DND-41 (cell line): ENCODE measurements at regions not wholly inside any gene's neighbourhood (a gene's known extent, or its start where the extent isn't known, plus 50 kb on each side); places are given as distances from the start of the nearest gene placed in this dataset.

ENCODE experiments used
- ATAC-seq: fragments of 200-7000 bp; cut with Tn5 transposase; 3 replicates; pipeline ENCODE4 v1.9.1; 2021; ENCODE audit warnings: low read depth; ENCODE audit not compliant: insufficient read depth
- DNase-seq: peaks from one replicate; pipeline ENCODE4 v3.0.0-alpha.2; 2020
- H2AFZ ChIP-seq: 2 replicates; pipeline ENCODE4 v1.6.0; 2012; ENCODE audit warnings: low read depth, low read length
- H3K27ac ChIP-seq: 2 replicates; pipeline ENCODE4 v1.5.1; 2012; ENCODE audit warnings: low read length, inconsistent platforms
- H3K27me3 ChIP-seq: fragments of 200-600 bp; sonication (generic); 2 replicates; pipeline ENCODE4 v1.6.0; 2012; ENCODE audit warnings: low read length, mild to moderate bottlenecking, inconsistent platforms; ENCODE audit not compliant: insufficient read depth, poor library complexity
- H3K36me3 ChIP-seq: 2 replicates; pipeline ENCODE4 v1.5.1; 2012; ENCODE audit warnings: low read length, inconsistent platforms; ENCODE audit not compliant: insufficient read depth
- H3K4me1 ChIP-seq: 2 replicates; pipeline ENCODE4 v1.5.1; 2012; ENCODE audit warnings: mild to moderate bottlenecking, low read length; ENCODE audit not compliant: insufficient read depth
- H3K4me2 ChIP-seq: 2 replicates; pipeline ENCODE4 v1.6.0; 2012; ENCODE audit warnings: mild to moderate bottlenecking, moderate library complexity, low read length, inconsistent platforms; ENCODE audit not compliant: insufficient read depth
- H3K4me3 ChIP-seq, 2 experiments: fragments of 200-600 bp in 1 of 2; shearing (Covaris generic) in 1 of 2; 2 replicates each; pipeline ENCODE4 v1.5.1; 2012 to 2016; ENCODE audit warnings: inconsistent platforms in 2 of 2, low read length in 2 of 2, mild to moderate bottlenecking in 2 of 2, low read depth in 1 of 2, moderate library complexity in 1 of 2
- H3K79me2 ChIP-seq: 2 replicates; pipeline ENCODE4 v1.6.0; 2012; ENCODE audit warnings: low read length, inconsistent platforms; ENCODE audit not compliant: insufficient read depth
- H3K9ac ChIP-seq: 2 replicates; pipeline ENCODE4 v1.6.0; 2012; ENCODE audit warnings: low read depth, mild to moderate bottlenecking, inconsistent platforms, low read length, moderate library complexity
- H3K9me3 ChIP-seq: 2 replicates; pipeline ENCODE4 v1.5.1; 2012; ENCODE audit warnings: low read length, moderate library complexity, mild to moderate bottlenecking, inconsistent platforms; ENCODE audit not compliant: insufficient read depth, severe bottlenecking
- H4K20me1 ChIP-seq: 2 replicates; pipeline ENCODE4 v1.6.0; 2012; ENCODE audit warnings: low read length; ENCODE audit not compliant: insufficient read depth
- EZH2 ChIP-seq: IDR thresholded peaks from 3 replicates; pipeline ENCODE4 v1.6.1; 2012; ENCODE audit warnings: borderline replicate concordance, low read depth, mild to moderate bottlenecking, moderate library complexity, low read length, inconsistent platforms; ENCODE audit not compliant: severe bottlenecking
- TF ChIP-seq, protein P1 (sequence below): IDR thresholded peaks from 2 replicates; pipeline ENCODE4 v1.5.1; 2012; ENCODE audit warnings: borderline replicate concordance, low read length, moderate library complexity, mild to moderate bottlenecking; ENCODE audit not compliant: poor library complexity, severe bottlenecking; ENCODE audit errors: extremely low read depth

DNA sequence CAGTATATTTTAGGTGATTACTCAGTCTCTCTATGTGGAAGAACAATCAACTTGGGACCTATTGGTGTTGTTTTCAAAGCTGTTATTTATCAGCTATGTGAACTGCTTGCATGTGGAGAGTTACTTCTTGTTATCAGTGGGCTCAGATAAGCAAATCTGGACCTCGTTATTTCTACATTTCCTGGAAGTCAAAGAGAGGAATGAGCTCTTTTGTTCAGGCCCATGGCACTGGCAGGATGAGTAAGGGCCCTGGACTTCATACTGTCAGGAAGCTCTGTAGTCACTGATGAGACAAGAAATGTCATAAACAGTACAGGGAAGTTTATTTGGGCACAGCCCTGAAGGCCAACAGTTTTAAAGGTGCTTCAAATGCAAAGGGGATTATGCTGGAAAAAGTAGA lies 760.6 kb upstream of the EPHA5 start:
- Histone ChIP-seq H2AFZ (no peak overlapping the region), H3K36me3 (no peaks in the 10 kb centered on the region), H3K9me3 (no peaks in the 10 kb centered on the region), H3K4me1 (no peaks in the 10 kb centered on the region), H3K4me2 (no peak overlapping the region), H3K27ac (no peak overlapping the region), H3K27me3 (no peaks in the 10 kb centered on the region), H4K20me1 (no peaks in the 10 kb centered on the region), H3K4me3 (no peak overlapping the region), H3K79me2 (no peaks in the 10 kb centered on the region), H3K9ac (no peak overlapping the region)
- no peak for ATAC-seq
- DNase-seq: no peak
- TF ChIP-seq, protein P1, sequence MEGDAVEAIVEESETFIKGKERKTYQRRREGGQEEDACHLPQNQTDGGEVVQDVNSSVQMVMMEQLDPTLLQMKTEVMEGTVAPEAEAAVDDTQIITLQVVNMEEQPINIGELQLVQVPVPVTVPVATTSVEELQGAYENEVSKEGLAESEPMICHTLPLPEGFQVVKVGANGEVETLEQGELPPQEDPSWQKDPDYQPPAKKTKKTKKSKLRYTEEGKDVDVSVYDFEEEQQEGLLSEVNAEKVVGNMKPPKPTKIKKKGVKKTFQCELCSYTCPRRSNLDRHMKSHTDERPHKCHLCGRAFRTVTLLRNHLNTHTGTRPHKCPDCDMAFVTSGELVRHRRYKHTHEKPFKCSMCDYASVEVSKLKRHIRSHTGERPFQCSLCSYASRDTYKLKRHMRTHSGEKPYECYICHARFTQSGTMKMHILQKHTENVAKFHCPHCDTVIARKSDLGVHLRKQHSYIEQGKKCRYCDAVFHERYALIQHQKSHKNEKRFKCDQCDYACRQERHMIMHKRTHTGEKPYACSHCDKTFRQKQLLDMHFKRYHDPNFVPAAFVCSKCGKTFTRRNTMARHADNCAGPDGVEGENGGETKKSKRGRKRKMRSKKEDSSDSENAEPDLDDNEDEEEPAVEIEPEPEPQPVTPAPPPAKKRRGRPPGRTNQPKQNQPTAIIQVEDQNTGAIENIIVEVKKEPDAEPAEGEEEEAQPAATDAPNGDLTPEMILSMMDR: no peak
- TF ChIP-seq EZH2: no peak

DNA sequence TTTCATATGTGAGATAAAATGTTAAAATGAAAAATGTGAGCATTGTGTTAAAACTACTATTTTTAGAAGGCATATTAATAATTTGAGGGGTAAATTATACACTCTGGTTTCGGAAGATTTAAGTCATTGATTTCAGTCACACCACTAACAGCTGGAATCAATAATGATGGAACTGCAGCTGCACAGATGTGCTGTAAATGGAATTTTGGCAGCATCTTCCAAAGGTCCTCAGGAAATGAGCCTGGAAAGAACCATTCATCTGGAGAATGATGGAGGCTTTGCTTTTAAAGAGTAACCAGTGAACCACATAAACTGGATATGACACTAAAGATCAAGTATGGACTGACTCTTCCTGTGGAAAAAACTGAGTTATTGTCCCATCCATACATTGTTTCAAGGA lies 759.0 kb upstream of the EPHA5 start:
- no peaks in the 10 kb centered on the region for H3K36me3 ChIP-seq
- no peak overlapping the region for H3K4me2 ChIP-seq
- ATAC-seq: no peak
- no peak overlapping the region for H3K27ac ChIP-seq
- H3K27me3 ChIP-seq: no peaks in the 10 kb centered on the region
- H2AFZ ChIP-seq: no peak overlapping the region
- H3K4me1 ChIP-seq: no peaks in the 10 kb centered on the region
- H4K20me1 ChIP-seq: no peaks in the 10 kb centered on the region
- no peak overlapping the region for H3K9ac ChIP-seq
- DNase-seq: no peak
- no peak for TF ChIP-seq EZH2
- no peaks in the 10 kb centered on the region for H3K9me3 ChIP-seq
- no peak overlapping the region for H3K4me3 ChIP-seq
- no peaks in the 10 kb centered on the region for H3K79me2 ChIP-seq

DNA sequence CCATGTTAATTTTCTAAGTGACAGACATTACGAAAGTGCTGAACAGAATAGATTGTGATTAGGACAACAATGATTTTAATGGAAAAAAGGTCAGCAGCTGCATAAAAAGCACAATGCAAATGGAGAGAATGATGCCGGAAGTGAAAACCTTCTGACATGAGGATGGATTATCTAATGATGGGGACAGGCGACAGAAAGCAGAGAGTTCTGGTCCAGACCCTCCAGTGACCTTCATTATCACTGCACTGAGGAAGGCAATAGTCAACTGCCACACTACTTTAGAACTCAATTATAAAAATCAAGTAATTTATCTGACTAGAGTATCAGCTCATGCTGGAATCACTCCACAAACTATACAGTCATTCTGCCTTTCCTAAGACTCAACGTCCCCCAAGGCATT lies 746.1 kb upstream of the EPHA5 start:
- Histone ChIP-seq H3K27ac (no peak overlapping the region), H3K4me2 (no peak overlapping the region), H3K4me3 (no peak overlapping the region), H3K79me2 (no peaks in the 10 kb centered on the region), H3K36me3 (no peaks in the 10 kb centered on the region), H3K9me3 (no peaks in the 10 kb centered on the region), H3K4me1 (no peaks in the 10 kb centered on the region), H4K20me1 (no peaks in the 10 kb centered on the region), H3K9ac (no peak overlapping the region), H2AFZ (no peak overlapping the region), H3K27me3 (no peaks in the 10 kb centered on the region)
- ATAC-seq: no peak
- no peak for TF ChIP-seq EZH2
- TF ChIP-seq, protein P1: no peak
- no peak for DNase-seq

DNA sequence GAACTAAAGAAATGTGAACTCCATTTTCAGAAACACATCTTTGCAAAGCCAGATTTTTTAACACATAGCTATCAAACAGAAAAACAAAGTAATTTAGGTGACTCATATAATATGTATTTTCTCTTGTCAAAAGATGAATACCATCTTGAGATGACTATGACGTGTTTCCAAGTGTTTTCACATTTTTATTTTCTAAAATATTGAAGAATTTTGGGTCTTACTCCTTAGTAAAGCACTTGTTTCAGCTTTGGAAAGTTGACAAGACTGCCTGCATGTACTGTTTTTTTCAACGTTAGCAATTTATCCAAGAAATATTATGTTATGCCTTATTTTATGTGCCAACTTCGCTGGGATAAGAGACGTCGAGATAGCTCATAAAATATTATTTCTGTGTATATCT lies 733.9 kb upstream of the EPHA5 start:
- no peak for TF ChIP-seq EZH2
- TF ChIP-seq, protein P1: no peak
- no peaks in the 10 kb centered on the region for H3K27me3 ChIP-seq
- DNase-seq (no peak), ATAC-seq (no peak)
- no peak overlapping the region for H3K4me2 ChIP-seq
- no peaks in the 10 kb centered on the region for H3K4me1 ChIP-seq
- H3K9me3 ChIP-seq: no peaks in the 10 kb centered on the region
- H3K36me3 ChIP-seq: no peaks in the 10 kb centered on the region
- H3K79me2 ChIP-seq: no peaks in the 10 kb centered on the region
- H4K20me1 ChIP-seq: no peaks in the 10 kb centered on the region
- H2AFZ ChIP-seq: no peak overlapping the region
- no peak overlapping the region for H3K27ac ChIP-seq
- H3K9ac ChIP-seq: no peak overlapping the region
- H3K4me3 ChIP-seq: no peak overlapping the region
